SK-MEL-5 (cell line): ENCODE measurements at regions not wholly inside any gene's neighbourhood (a gene's known extent, or its start where the extent isn't known, plus 50 kb on each side); places are given as distances from the start of the nearest gene placed in this dataset.

ENCODE experiments used
- DNase-seq: peaks from one replicate; pipeline ENCODE4 v3.0.0-alpha.2; 2016; ENCODE audit warnings: low read depth, low spot score
- in situ Hi-C: cut with HindIII; loops from 2 replicates; pipeline ENCODE4 v1.10.0; 2016; ENCODE audit warnings: low sequenced_read_pairs, high pct_unique_total_duplicates, low pct_unique_long_range_greater_than_20kb

DNA sequence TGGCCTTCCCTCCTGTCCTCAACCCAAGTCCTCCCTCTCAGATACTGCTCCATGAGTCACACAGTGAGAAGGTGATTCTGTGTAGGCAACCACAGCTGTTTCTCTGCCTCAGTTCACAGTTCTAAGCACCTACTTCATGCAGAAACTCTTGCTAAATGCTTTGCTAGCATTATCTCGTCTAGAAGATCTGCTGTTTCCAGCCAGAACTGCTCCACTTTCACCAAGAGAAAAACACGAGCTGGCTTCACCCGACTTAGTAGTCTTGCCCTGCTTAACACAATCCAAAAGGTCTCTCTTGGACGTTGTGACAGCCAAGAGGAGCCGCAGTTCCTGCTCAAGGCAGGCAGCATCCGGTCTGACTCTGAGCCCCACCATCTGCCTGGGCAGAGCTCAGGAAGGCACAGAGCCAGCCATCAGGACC is 272.1 kb downstream of the UACA start:
- in situ Hi-C loops = no loop called here
- DNase-seq = no peak

DNA sequence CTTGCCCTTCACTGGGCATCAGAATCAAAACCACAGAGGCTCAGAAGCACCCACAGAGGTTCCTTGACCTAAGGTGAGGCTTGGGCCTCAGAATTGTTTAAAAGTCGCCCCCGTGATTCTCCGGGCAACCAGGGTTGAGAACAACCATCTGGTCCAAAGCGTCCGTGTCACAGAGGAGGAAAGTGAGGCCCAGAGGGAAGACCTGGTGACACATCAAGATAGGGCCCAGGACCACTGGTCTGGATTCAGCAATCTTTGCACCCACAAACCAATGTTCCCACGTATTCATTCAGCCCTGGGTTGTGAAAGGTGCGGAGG is 272.6 kb downstream of the UACA start:
- no peak for DNase-seq
- in situ Hi-C loops = no loop called here

DNA sequence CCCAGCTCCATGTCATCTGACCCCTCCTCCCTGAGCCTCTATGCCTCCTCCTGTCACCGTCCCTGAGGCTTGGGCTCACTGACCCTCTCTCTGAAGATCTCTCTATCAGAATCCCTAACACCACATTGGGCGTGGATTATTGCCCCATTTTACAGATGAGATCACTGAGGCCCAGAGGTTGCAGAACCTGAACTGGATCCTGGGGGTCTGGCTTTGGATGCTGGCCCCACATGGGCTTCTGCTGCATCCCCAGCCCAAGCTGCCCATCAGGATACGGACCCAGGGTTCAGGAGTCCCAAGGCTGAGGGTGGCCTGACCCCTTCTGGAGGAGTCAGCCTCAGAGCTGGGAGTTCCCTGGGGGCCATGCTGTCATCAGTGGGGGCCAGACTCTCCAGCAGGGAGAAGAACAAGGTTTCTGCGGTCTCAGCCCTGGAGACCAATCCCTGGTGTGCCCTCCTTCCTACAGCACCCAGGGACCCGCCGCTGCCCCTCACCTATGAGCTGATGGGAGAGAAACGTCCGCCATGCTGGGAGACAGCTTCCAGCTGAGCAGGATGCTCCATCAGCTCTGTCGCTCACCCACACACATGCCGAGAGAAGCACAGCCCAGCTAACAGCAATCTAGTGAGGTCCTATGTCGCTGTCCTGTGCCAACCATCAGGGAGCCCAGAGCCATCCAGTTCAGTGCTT is 273.1 kb downstream of the UACA start:
- in situ Hi-C loops = no loop called here
- DNase-seq = no peak

DNA sequence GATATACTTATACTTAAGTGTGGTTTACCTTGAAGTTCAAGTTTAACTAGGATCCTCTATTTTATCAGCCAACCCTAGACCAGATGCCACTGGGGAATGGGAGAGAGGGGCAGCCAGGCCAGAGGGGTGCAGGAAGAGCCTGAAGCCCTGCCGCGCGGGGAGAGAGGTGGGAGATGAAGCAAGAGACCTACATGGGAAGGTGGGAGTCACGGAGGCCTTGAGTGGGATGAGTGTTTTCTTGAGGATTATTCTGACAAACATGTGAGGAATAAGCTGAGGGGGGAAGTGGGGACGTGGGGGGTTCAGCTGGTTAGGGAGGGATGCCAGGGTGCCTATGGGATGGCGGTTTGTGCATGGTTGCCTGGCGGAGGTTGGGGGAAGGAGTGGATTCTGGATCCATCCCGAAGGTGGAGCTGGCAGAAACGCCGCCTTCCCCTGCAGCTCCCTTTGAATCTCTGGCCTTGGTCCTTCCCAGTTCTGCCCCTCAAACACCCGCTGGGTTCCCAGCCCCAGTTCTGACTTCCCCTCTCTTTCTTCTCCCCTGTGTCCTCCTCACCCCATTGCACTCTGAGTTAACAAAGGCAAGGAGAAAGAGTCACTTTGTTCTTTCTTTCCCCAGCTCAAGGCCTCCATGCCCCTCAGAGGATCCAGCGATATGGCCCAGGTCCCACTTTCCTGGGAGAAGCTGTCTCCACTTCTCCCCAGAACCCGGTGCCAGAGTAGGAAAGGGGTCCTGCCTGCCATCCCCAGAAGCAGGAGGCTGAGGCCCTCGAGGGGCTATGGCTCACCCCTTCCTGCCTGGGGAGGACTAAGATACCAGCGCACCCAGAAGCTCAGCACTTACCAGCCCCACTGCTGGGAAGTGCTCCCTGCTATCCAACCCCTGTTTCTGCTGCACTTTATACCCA is 274.2 kb downstream of the UACA start:
- in situ Hi-C loops = no loop called here
- no peak for DNase-seq

DNA sequence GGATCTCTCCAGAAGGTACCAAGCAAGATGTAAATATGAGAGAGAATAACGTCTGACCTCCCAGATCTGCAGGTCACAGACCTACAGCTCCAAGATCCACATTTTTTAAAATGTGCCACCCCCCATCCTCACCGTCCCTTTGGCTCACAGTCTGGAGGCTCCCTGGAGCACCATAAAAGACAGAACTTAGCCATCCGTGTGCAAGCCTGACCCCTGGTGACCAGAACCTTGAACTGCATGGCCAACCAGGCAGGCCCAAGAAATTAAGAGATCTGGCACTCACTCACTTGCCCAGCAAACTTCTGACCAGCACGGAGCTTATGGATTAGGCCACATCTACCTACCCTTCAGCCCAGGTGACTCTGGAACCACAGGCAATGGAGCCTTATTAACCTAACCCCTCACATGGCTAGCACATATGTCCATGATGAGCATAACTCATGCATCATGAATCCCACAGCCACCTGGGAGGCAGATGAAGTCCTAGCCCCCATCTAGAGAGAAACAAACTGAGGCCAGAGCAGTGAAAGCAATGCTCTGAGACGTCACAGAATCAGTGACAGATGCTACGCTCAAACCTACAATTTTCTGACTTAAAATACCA is 275.3 kb downstream of the UACA start:
- DNase-seq = peak; percentile 77
- in situ Hi-C loops = no loop called here

DNA sequence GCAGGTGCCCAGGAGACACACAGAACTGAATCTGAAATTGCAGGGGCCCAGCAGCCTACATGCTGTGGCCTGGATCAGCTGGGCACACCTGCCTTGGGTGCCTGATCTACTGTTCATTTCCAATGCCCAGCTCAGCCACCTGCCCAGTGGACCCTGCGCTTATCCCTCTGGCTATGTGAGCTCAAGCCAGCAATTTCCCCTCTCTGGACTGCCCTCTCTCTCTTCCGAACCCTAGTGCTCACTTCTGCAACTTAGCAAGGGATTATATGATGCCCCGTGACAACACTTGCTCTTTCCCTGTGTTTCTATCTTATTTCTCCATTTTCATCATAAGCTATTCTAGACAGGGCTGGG is 276.0 kb downstream of the UACA start:
- in situ Hi-C loops = no loop called here
- no peak for DNase-seq

DNA sequence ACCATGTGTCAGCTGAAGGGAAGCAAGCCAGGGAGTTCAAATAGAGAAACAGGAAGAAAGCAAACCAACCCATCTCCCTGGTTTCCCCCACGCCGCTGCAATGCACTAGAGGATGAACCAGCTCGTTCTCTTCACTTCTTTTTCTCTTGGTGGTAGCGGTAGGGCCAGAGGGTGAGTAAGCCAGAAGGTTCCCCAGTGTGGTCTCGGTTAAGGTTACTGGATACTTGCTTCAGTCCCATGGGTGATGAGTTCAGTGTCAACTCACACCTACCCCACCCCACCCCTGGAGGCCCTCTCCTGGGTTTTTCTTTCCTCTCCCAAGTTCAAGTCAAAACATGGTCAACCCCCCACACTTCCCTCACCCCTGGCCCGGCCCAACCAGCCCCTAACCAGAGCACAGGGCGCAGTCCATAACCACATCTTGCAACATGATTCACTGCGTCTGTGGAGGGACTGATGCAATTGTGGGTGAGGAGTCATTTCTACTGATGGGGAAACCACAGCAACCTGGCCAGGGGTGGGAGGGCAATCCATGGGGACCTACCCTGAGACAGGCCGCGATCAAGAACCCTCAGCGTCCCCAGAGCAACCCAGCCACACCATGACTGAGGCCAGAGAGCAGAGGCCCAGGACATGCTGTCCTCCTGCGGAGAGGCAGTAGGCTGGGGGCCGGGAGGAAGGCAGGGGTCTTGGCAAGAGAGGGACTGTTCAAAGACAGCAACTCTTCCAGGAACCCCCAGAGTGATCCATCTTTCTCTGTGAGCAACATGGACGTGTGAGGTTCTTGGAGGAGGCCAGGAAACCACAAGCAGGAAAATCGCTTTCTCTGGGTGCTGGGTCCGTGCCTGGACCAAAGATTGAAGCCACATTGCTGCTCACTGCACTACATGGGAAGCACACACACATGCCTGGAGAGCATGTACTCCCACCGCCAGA is 276.6 kb downstream of the UACA start:
- in situ Hi-C loops = no loop called here
- no peak for DNase-seq

DNA sequence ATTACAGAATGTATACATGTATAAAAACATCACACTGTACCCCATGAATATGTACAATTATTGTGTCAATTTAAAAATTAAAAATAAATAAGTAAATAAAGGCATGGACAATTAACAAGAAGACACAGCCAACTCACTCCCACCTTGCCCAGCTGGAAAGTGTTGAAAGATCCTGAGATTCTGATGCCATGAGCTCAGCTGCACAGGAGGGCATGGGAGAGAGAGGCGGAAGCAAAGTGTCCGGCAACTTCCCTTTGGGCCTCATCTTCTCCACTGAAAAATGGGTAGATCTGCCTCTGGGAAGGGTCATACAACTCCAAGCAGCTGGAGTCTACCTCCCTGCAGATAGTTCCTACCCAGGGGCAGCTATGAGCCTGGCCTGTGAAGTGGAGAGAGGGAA is 277.3 kb downstream of the UACA start:
- DNase-seq = no peak
- in situ Hi-C loops = no loop called here

DNA sequence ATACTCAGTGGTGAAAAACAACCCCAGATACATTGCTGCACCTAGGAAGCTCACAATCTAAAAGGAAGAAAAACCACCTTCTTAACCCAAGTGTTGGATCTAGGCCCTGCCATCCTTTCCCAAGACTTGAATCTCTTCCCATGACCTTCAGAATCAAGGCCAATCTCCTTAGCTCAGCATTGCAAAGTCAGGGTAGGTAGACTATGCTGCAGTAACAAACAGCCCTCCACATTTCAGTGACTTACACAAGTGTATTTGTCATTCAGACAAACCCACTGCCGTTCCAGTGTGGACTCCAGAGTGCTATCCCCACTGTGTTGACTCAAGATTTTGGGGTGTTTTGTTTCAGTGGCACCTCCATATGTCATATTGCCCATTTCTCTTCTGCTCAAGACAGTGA is 278.4 kb downstream of the UACA start:
- in situ Hi-C loops = no loop called here
- DNase-seq = no peak

DNA sequence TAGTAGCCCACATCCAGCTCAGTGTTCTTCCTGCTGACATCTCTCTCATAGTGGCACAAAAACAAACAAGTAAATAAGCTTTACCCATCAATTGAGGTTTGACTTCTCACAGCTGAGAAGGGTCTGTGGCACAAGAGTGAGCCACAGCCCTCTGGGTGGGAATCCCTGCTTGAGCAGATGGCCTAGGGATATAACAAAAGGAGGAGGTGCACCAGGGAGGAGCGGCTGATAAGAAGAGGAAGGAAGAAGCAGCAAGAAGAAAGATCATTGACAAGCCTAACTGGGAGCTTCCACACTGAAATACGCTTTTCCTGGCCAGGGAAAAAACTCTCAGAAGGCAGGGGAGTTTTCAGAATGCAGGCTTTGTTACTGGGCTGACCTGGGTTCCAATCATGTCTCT is 279.8 kb downstream of the UACA start:
- in situ Hi-C loops = no loop called here
- DNase-seq = no peak

DNA sequence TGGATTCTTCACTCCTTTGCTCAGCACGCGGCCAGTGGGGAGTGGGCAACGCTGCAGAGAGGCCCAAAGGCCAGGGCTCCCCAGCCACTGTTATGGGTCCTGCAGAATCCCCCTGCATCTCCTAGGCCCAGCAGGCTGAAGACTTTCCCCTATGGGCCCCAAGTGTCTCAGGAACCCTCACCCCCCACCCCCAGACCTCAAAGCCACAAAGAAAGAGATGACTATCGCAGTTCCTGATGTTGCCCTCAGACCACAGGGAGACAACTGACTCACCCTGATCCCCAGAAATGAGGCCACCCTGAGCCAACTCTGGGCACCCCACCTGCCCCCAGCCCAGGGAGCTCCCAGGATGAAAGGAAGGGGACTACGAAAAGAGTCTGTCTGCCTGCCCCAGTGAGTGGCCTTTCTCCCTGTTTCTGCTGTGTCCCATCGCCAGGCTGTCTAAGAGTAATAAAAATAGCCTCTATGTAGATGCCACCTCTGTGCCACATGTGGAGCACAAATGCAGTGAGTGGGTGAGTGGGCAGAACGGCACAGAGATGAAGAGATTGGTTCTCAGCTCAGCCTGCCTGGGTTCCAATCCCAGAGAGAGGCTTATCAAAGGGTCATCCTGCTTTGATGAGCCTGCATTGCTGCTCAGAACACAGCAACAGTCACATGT is 283.0 kb downstream of the UACA start:
- in situ Hi-C loops = no loop called here
- DNase-seq = no peak

DNA sequence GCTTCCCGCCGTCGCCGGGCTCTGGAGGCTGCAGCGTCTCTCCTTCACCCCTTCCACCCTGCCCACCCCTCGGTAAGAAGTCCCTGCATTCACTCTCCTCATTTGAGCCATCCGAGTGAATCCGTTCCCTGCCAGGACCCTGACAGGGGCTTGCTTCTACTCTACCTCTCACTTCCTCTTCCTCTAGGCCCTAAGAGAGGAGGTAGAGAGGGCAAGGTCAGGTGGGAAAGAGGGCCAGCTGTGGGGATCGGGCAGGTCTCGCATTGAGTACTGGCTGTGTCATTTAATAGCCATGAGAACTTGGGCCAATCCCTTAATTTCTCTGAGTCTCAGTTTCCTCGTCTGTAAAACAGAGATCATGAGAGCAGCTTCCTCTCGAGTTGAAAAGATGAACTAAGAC is 283.6 kb downstream of the UACA start:
- in situ Hi-C loops = no loop called here
- no peak for DNase-seq

DNA sequence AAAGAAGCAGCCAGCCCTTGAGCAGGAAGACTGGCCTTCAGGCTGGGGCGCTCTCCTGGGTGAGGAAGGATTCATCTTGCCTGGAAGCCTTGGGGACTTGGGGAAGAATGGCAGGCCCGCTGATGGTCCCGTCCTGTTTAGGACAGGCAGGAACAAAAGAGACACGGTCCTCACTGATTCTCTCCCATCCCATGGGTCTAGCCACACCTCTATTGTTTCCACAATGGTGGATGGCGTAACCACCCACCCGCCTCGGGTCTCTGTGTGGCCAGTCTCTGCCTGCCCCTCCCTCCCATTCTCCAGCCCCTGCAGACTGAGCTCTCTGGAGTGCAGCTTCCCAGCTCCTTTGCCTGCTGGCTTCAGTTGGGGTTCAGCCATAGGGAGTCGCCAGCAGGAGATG is 284.3 kb downstream of the UACA start:
- DNase-seq = no peak
- in situ Hi-C loops = no loop called here

DNA sequence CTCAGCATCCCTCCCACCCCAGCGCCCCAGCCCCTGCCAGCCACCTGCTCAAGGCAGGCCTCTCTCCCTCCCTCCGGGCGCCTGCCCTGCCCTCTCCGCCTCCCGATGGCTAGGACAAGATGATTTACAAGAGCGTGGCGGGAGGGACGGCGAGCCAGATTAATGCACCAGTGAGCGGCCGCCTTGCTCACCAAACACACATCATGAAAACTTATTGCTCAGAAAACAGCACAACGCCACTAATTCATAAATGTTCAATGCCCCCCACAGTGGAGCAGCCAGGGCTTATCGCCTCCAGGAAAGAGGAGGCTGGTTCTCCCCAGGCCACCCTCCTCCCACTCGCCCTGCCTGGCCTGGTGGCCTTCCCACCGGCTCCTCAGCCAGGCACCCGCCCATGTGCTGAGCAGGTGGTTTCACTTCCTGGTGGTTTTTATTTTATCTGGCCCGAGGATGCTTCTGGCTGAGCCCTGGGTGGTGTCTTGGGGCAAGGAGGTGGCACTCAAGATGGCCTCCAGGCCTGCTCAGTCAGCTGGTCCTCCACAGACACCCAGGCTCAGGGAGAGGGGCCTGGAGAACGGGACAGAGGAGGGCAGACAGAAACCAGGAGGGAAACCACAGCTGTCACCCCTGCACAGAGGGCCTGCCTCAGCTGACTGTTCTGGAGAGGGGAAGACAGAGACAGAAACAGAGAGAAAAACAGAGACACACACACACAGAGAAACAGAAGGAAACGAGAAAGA is 284.9 kb downstream of the UACA start:
- in situ Hi-C loops = no loop called here
- no peak for DNase-seq

DNA sequence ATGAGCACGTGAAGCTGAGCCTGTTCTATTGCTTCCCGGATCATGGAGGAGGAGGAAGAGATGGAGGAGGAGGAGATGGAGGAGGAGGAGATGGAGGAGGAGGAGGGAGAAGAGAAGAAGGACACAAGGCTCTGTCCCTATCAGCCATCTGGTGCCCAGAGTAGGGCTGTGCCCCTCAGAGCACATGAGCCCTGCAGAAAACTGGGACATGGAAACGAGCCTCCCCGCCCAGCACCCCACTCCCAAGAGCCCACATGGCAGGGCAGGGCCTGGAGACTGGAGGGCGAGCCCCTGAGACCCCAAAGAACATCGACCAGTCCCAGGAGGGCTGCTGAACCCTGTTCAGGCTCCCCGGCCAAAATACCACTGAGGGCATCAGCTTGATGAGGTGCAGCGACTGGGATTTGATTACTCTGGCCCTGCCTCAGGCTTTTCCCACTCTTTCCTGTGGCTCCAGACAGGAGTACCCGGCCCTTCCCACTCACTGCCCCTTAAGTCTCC is 285.6 kb downstream of the UACA start:
- DNase-seq = no peak
- in situ Hi-C loops = no loop called here

DNA sequence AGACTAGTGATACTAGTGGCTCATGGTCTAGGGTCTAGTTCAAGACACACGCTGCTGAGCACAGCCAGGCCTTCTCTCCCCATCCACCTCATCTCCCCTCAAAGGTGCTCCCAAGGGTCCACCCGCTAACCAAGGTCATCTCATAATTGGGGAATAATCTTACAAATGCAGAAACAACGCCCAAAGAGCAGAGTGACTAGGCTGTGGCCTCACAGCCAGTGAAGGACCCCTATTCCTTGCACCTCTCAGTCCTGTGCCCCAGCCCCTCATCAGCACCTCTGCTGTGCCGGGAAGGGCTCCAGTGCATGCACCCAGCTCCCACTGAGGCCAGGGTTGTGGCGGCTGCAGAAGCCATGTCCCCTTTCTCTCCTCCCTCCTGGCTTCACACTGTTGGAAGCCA is 286.9 kb downstream of the UACA start:
- no peak for DNase-seq
- in situ Hi-C loops = no loop called here

DNA sequence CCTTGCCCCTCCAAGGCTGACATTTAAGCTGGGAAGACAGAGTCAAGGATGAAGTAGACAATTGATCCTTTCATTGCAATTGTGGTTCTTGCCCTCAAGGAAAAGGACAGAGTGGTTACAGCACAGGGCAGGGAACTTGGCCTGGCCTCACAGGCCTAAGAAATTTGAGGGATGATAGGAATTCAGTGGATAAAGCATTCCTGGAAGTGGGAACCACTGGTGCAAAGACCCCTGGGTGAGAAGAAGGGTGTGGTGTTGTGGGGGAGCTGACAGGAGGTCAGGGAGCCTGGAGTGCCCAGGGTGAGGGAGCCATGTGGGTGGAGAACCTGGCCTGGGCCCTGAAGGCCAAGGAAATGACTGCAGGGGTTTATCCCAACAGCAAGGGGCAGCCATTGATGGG is 287.4 kb downstream of the UACA start:
- peak; percentile 84 for DNase-seq
- in situ Hi-C loops = no loop called here
